ENCODE measurements at regions not wholly inside any gene's neighbourhood (a gene's known extent, or its start where the extent isn't known, plus 50 kb on each side); places are given as distances from the start of the nearest gene placed in this dataset.
A peak's percentile ranks its signal among the peaks of the same experiment; 100 is the strongest.
"Not testable (repeated sequence)": the region's sequence is repeated elsewhere in the genome, so short reads cannot be mapped to it uniquely, and the experiment has no call there.

- no peak overlapping the region for H3K4me3 ChIP-seq (ENCODE audit: control insufficient read depth, low read depth, low read length)
- DNase-seq (ENCODE audit: low read depth): peak; percentile 35
- TF ChIP-seq, protein P1, sequence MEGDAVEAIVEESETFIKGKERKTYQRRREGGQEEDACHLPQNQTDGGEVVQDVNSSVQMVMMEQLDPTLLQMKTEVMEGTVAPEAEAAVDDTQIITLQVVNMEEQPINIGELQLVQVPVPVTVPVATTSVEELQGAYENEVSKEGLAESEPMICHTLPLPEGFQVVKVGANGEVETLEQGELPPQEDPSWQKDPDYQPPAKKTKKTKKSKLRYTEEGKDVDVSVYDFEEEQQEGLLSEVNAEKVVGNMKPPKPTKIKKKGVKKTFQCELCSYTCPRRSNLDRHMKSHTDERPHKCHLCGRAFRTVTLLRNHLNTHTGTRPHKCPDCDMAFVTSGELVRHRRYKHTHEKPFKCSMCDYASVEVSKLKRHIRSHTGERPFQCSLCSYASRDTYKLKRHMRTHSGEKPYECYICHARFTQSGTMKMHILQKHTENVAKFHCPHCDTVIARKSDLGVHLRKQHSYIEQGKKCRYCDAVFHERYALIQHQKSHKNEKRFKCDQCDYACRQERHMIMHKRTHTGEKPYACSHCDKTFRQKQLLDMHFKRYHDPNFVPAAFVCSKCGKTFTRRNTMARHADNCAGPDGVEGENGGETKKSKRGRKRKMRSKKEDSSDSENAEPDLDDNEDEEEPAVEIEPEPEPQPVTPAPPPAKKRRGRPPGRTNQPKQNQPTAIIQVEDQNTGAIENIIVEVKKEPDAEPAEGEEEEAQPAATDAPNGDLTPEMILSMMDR (conservative IDR thresholded peaks at IDR 0.05; ENCODE audit: control insufficient read depth, insufficient read depth, low read depth, low read length): no peak
Measured at GRCh38 chr13:23963947-23964346, 66.6 kb upstream of the C1QTNF9B start.

- TF ChIP-seq, protein P1 (conservative IDR thresholded peaks at IDR 0.05; ENCODE audit: control insufficient read depth, insufficient read depth, low read depth, low read length): no peak
- no peak for DNase-seq (ENCODE audit: low read depth)
- no peak overlapping the region for H3K4me3 ChIP-seq (ENCODE audit: control insufficient read depth, low read depth, low read length)
Measured at GRCh38 chr13:23965346-23965745, 68.0 kb upstream of the C1QTNF9B start.

- no peak overlapping the region for H3K4me3 ChIP-seq (ENCODE audit: control insufficient read depth, low read depth, low read length)
- TF ChIP-seq, protein P1 (conservative IDR thresholded peaks at IDR 0.05; ENCODE audit: control insufficient read depth, insufficient read depth, low read depth, low read length): no peak
- DNase-seq (ENCODE audit: low read depth): no peak
Measured at GRCh38 chr13:23966221-23966690, 69.0 kb upstream of the C1QTNF9B start.

DNA sequence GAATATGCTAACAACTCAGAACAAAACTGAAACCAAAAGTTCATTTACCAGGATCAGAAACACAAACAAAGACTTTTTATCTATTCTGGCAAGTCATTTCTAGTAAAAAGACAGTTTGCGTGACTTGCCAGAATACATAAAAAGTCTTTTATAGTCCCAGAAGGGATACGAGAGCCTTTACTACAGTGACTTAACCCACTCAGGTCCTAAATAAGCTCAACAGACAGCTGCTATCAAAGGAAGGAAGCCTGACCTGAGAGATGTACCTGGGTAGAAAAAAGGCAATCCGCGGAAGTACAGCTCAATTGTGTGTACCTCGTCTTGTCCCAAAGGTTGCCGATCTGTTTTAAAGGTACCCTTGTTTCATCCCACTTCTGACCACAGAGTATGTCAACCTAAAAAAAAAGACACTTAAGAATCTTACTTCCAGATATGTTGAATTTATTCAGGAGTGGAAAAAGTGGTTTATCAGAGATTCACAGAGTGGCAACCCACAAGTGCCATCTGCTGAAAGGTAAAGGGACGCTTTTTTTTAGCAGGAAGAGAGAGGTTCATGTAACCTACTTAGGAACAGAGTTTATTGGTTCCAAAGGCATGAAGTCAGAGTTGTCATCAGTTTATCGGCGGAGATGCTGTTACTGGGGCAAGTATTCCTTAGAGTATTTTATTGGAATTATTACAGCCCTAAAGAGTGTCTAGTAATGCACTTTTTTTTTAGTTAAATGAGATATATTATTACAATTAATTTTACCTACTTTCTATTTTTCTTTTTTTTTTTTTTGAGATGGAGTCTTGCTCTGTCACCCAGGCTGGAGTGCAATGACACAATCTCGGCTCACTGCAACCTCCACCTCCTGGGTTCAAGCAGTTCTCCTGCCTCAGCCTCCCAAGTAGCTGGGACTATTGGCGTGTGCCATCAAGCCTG is 69.7 kb upstream of the C1QTNF9B start:
- TF ChIP-seq, protein P1 (conservative IDR thresholded peaks at IDR 0.05; ENCODE audit: control insufficient read depth, insufficient read depth, low read depth, low read length): no peak
- DNase-seq (ENCODE audit: low read depth): no peak
- H3K4me3 ChIP-seq (ENCODE audit: control insufficient read depth, low read depth, low read length): no peak overlapping the region

DNA sequence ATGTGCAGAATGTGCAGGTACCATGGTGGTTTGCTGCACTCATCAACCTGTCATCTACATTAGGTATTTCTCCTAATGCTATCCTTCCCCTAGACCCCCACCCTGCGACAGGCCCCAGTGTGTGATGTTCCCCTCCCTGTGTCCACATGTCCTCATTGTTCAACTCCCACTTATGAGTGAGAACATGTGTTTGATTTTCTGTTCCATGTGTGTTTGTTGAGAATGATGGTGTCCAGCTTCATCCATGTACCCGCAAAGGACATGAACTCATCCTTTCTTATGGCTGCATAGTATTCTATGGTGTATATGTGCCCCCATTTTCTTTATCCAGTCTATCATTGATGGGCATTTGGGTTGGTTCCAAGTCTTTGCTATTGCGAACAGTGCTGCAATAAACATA is 70.5 kb upstream of the C1QTNF9B start:
- DNase-seq (ENCODE audit: low read depth); H3K4me3 ChIP-seq (ENCODE audit: control insufficient read depth, low read depth, low read length): not testable (repeated sequence)

DNA sequence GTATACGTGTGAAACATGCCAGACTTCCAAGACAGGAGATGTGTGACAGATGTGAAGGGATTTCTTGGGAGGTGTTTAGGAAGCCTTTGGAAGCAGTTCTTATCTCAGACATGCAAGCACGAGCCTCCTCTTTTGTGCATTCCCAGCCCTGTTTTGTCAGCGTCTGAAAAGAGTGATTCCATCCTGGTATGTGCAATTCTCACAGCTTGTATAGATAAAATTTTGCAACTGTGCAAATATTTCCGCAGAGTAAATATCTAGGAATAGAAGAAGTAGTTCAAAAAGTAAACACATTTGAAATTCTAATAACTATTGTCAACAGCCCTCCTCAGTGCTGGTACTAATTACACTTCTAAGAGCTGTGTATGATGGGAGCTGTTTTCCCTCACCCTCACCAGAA is 72.3 kb upstream of the C1QTNF9B start:
- TF ChIP-seq, protein P1 (conservative IDR thresholded peaks at IDR 0.05; ENCODE audit: control insufficient read depth, insufficient read depth, low read depth, low read length): no peak
- H3K4me3 ChIP-seq (ENCODE audit: control insufficient read depth, low read depth, low read length): no peak overlapping the region
- DNase-seq (ENCODE audit: low read depth): no peak

GRCh38 chr13:23979361-23980159 is 82.3 kb upstream of the C1QTNF9B start:
- peak overlapping the region; percentile 85 for H3K4me3 ChIP-seq (ENCODE audit: control insufficient read depth, low read depth, low read length)
- peak; percentile 82 for DNase-seq (ENCODE audit: low read depth)
- TF ChIP-seq, protein P1 (conservative IDR thresholded peaks at IDR 0.05; ENCODE audit: control insufficient read depth, insufficient read depth, low read depth, low read length): no peak

All from fibroblast of mammary gland (primary cell).